ENCODE measurements at regions not wholly inside any gene's neighbourhood (a gene's known extent, or its start where the extent isn't known, plus 50 kb on each side); places are given as distances from the start of the nearest gene placed in this dataset.
A peak's percentile ranks its signal among the peaks of the same experiment; 100 is the strongest.

GRCh38 chr6:126548300-126548699 is 208.4 kb downstream of the CENPW start:
- no peaks in the 10 kb centered on the region for H3K9me2 ChIP-seq (replicated peaks; ENCODE audit: low read depth, low read length)
- H3K36me3 ChIP-seq (ENCODE audit: insufficient read depth, low read length) = no peaks in the 10 kb centered on the region
- H3K79me2 ChIP-seq (ENCODE audit: insufficient read depth, low read length) = no peaks in the 10 kb centered on the region
- H2AFZ ChIP-seq (ENCODE audit: low read length) = no peak overlapping the region; the same call in 1 of the 2 replicates
- no peaks in the 10 kb centered on the region for H4K20me1 ChIP-seq (ENCODE audit: insufficient read depth, low read length, poor library complexity, severe bottlenecking)
- H3F3A ChIP-seq (ENCODE audit: low read depth) = no peaks in the 10 kb centered on the region
- H3K4me2 ChIP-seq (ENCODE audit: low read depth, low read length, poor library complexity, severe bottlenecking) = no peak overlapping the region
- TF ChIP-seq EZH2phosphoT487 (IDR thresholded peaks at IDR 0.05; ENCODE audit: borderline replicate concordance) = no peak
- H3K27me3 ChIP-seq (ENCODE audit: insufficient read depth, low read length, poor library complexity, severe bottlenecking) = no peaks in the 10 kb centered on the region
- H3K9ac ChIP-seq (ENCODE audit: low read depth, low read length, poor library complexity, severe bottlenecking) = no peak overlapping the region
- no peak overlapping the region for H3K4me3 ChIP-seq (ENCODE audit: low read length, poor library complexity, severe bottlenecking)
- H3K4me1 ChIP-seq (ENCODE audit: insufficient read depth, low read length, poor library complexity, severe bottlenecking) = no peaks in the 10 kb centered on the region
- H3K9me3 ChIP-seq (ENCODE audit: insufficient read depth, low read depth, low read length) = no peaks in the 10 kb centered on the region

DNA sequence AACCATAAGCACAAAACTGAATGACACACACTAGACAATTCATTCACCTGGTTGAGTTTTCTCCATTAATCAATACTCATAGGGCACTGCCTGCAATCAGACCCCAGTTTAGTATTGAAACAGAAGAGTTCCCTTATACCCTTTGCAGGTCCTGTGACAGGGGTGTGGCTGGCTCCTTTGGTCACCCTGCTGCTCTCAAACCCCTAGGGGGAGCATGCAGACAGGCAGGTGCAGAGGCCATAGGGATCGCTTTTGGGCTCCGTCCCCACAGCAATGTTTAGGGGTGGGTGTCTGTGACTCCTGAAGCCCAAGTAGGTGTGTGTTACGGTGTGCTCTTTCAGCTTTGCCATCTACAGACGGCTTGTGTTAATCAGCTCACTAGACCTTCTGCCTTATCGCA is 210.4 kb downstream of the CENPW start:
- H2AFZ ChIP-seq (ENCODE audit: low read length) = no peak overlapping the region
- H3K9me3 ChIP-seq (ENCODE audit: insufficient read depth, low read depth, low read length) = no peaks in the 10 kb centered on the region
- no peak for TF ChIP-seq EZH2phosphoT487 (IDR thresholded peaks at IDR 0.05; ENCODE audit: borderline replicate concordance)
- TF ChIP-seq, protein P1, sequence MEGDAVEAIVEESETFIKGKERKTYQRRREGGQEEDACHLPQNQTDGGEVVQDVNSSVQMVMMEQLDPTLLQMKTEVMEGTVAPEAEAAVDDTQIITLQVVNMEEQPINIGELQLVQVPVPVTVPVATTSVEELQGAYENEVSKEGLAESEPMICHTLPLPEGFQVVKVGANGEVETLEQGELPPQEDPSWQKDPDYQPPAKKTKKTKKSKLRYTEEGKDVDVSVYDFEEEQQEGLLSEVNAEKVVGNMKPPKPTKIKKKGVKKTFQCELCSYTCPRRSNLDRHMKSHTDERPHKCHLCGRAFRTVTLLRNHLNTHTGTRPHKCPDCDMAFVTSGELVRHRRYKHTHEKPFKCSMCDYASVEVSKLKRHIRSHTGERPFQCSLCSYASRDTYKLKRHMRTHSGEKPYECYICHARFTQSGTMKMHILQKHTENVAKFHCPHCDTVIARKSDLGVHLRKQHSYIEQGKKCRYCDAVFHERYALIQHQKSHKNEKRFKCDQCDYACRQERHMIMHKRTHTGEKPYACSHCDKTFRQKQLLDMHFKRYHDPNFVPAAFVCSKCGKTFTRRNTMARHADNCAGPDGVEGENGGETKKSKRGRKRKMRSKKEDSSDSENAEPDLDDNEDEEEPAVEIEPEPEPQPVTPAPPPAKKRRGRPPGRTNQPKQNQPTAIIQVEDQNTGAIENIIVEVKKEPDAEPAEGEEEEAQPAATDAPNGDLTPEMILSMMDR (conservative IDR thresholded peaks at IDR 0.05; ENCODE audit: low read length) = peak; percentile 44
- no peaks in the 10 kb centered on the region for H4K20me1 ChIP-seq (ENCODE audit: insufficient read depth, low read length, poor library complexity, severe bottlenecking)
- no peaks in the 10 kb centered on the region for H3K79me2 ChIP-seq (ENCODE audit: insufficient read depth, low read length)
- H3K9me2 ChIP-seq (replicated peaks; ENCODE audit: low read depth, low read length) = no peaks in the 10 kb centered on the region
- H3K4me1 ChIP-seq (ENCODE audit: insufficient read depth, low read length, poor library complexity, severe bottlenecking) = no peaks in the 10 kb centered on the region
- H3F3A ChIP-seq (ENCODE audit: low read depth) = no peaks in the 10 kb centered on the region
- H3K9ac ChIP-seq (ENCODE audit: low read depth, low read length, poor library complexity, severe bottlenecking) = no peak overlapping the region
- H3K27me3 ChIP-seq (ENCODE audit: insufficient read depth, low read length, poor library complexity, severe bottlenecking) = no peaks in the 10 kb centered on the region
- H3K4me2 ChIP-seq (ENCODE audit: low read depth, low read length, poor library complexity, severe bottlenecking) = no peak overlapping the region
- no peak overlapping the region for H3K4me3 ChIP-seq (ENCODE audit: low read length, poor library complexity, severe bottlenecking)
- H3K36me3 ChIP-seq (ENCODE audit: insufficient read depth, low read length) = no peaks in the 10 kb centered on the region

DNA sequence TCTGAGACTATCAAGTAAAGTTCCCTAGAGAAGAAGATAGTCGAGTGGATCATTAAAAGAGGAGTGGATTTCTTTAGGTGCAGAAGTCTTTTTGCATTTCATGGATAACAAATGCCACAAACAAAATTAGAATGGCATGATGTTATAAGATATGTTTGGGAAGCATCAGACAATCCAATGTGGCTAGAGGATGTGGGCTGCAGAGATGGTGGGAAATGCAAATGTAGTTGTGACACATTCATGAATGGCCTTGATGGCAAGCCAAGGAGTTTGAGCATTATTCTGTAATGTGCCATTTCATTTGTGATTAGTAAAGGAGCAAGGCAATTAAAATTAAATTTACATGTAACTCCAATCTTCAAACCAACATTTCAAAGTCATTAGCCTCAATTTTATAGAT is 211.9 kb downstream of the CENPW start:
- no peak overlapping the region for H3K4me2 ChIP-seq (ENCODE audit: low read depth, low read length, poor library complexity, severe bottlenecking)
- no peak overlapping the region for H3K9ac ChIP-seq (ENCODE audit: low read depth, low read length, poor library complexity, severe bottlenecking)
- no peaks in the 10 kb centered on the region for H3K36me3 ChIP-seq (ENCODE audit: insufficient read depth, low read length)
- no peaks in the 10 kb centered on the region for H3F3A ChIP-seq (ENCODE audit: low read depth)
- no peaks in the 10 kb centered on the region for H3K4me1 ChIP-seq (ENCODE audit: insufficient read depth, low read length, poor library complexity, severe bottlenecking)
- H3K27me3 ChIP-seq (ENCODE audit: insufficient read depth, low read length, poor library complexity, severe bottlenecking) = no peaks in the 10 kb centered on the region
- no peak overlapping the region for H2AFZ ChIP-seq (ENCODE audit: low read length)
- no peaks in the 10 kb centered on the region for H3K79me2 ChIP-seq (ENCODE audit: insufficient read depth, low read length)
- TF ChIP-seq EZH2phosphoT487 (IDR thresholded peaks at IDR 0.05; ENCODE audit: borderline replicate concordance) = no peak
- TF ChIP-seq, protein P1 (conservative IDR thresholded peaks at IDR 0.05; ENCODE audit: low read length) = no peak
- H3K9me3 ChIP-seq (ENCODE audit: insufficient read depth, low read depth, low read length) = no peaks in the 10 kb centered on the region
- no peak overlapping the region for H3K4me3 ChIP-seq (ENCODE audit: low read length, poor library complexity, severe bottlenecking)
- no peaks in the 10 kb centered on the region for H4K20me1 ChIP-seq (ENCODE audit: insufficient read depth, low read length, poor library complexity, severe bottlenecking)
- H3K9me2 ChIP-seq (replicated peaks; ENCODE audit: low read depth, low read length) = no peaks in the 10 kb centered on the region

- no peak overlapping the region for H3K4me3 ChIP-seq (ENCODE audit: low read length, poor library complexity, severe bottlenecking)
- H3K36me3 ChIP-seq (ENCODE audit: insufficient read depth, low read length) = no peaks in the 10 kb centered on the region
- no peaks in the 10 kb centered on the region for H3K4me1 ChIP-seq (ENCODE audit: insufficient read depth, low read length, poor library complexity, severe bottlenecking)
- H4K20me1 ChIP-seq (ENCODE audit: insufficient read depth, low read length, poor library complexity, severe bottlenecking) = no peaks in the 10 kb centered on the region
- no peaks in the 10 kb centered on the region for H3K9me2 ChIP-seq (replicated peaks; ENCODE audit: low read depth, low read length)
- TF ChIP-seq, protein P1 (conservative IDR thresholded peaks at IDR 0.05; ENCODE audit: low read length) = no peak
- no peak for TF ChIP-seq EZH2phosphoT487 (IDR thresholded peaks at IDR 0.05; ENCODE audit: borderline replicate concordance)
- no peaks in the 10 kb centered on the region for H3K27me3 ChIP-seq (ENCODE audit: insufficient read depth, low read length, poor library complexity, severe bottlenecking)
- no peak overlapping the region for H2AFZ ChIP-seq (ENCODE audit: low read length)
- no peaks in the 10 kb centered on the region for H3F3A ChIP-seq (ENCODE audit: low read depth)
- no peaks in the 10 kb centered on the region for H3K9me3 ChIP-seq (ENCODE audit: insufficient read depth, low read depth, low read length)
- no peak overlapping the region for H3K9ac ChIP-seq (ENCODE audit: low read depth, low read length, poor library complexity, severe bottlenecking)
- H3K79me2 ChIP-seq (ENCODE audit: insufficient read depth, low read length) = no peaks in the 10 kb centered on the region
- no peak overlapping the region for H3K4me2 ChIP-seq (ENCODE audit: low read depth, low read length, poor library complexity, severe bottlenecking)
Measured at GRCh38 chr6:126553854-126554253, 213.9 kb downstream of the CENPW start.
